ENCODE measurements at regions not wholly inside any gene's neighbourhood (a gene's known extent, or its start where the extent isn't known, plus 50 kb on each side); places are given as distances from the start of the nearest gene placed in this dataset.

GRCh38 chr1:88324899-88325298 lies 359.2 kb upstream of the PKN2 start:
- intact Hi-C loops (cut with DNase I), result no loop called here
- 82 to 83% methylated on average over 3 of the region's 3 CpGs for WGBS, 2 donors
- Histone ChIP-seq H3K27ac (no peak overlapping the region), H3K4me1 (peaks cover 9% of the 10 kb centered on the region), H3K4me3 (no peak overlapping the region), H3K36me3 (replicated peaks in 1 of 2; ENCODE audit: insufficient read depth in 1 of 2, low read depth in 2 of 2) (no peaks in the 10 kb centered on the region), H3K9me3 (no peaks in the 10 kb centered on the region), H3K27me3 (no peaks in the 10 kb centered on the region)
- TF ChIP-seq, protein P1, sequence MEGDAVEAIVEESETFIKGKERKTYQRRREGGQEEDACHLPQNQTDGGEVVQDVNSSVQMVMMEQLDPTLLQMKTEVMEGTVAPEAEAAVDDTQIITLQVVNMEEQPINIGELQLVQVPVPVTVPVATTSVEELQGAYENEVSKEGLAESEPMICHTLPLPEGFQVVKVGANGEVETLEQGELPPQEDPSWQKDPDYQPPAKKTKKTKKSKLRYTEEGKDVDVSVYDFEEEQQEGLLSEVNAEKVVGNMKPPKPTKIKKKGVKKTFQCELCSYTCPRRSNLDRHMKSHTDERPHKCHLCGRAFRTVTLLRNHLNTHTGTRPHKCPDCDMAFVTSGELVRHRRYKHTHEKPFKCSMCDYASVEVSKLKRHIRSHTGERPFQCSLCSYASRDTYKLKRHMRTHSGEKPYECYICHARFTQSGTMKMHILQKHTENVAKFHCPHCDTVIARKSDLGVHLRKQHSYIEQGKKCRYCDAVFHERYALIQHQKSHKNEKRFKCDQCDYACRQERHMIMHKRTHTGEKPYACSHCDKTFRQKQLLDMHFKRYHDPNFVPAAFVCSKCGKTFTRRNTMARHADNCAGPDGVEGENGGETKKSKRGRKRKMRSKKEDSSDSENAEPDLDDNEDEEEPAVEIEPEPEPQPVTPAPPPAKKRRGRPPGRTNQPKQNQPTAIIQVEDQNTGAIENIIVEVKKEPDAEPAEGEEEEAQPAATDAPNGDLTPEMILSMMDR (IDR thresholded peaks at IDR 0.05), result no peak
- no peak for TF ChIP-seq POLR2A (IDR thresholded peaks at IDR 0.05)
- DNase-seq (no peak), ATAC-seq (no peak)

DNA sequence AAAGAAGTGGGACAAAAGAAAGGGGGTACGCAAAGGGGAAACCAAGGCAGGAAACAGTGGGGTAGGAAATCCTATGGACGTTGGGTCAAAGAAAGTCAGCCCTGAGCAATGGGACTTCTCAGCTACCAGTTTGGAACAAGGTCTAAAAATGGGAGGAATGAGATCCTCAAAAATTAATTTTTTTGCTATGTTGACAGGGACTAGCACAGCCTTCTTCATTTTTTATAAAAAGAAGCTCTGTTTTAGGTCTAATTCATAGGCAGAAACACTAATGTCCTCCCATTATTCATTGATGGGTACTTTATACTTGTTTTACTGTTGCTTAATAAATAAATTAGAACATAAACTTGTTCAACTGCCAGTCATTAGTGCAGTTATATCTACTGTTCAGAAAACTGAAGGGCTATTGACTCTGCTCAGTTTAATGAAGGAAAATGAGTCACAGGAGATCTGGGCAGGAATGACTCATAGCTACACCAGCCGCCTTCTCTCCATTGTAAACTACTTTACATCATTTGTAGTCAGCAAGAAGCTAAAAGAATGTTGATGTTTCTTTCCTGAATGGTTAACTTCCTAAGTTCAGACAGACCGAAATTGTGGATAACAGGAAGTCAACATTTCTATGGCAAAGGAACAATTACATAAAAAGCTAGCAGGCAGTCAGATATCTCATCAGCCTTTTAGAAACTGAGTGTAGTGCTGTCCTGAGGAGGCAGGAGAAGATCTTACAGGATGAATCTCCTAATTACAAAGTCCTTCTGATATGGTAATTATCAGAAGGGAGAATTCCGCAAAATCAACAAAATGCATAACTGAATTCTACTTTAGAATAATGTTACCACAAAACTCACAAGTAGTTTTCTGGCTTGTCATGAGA lies 356.4 kb upstream of the PKN2 start:
- TF ChIP-seq POLR2A (IDR thresholded peaks at IDR 0.05), result no peak
- TF ChIP-seq, protein P1 (IDR thresholded peaks at IDR 0.05), result no peak
- intact Hi-C loops (cut with DNase I), result no loop called here
- H3K4me3 ChIP-seq, result no peak overlapping the region
- DNase-seq (peak in 2 of 4 donors; percentile 27 to 37), ATAC-seq (peak; percentile 76)
- H3K9me3 ChIP-seq, result no peaks in the 10 kb centered on the region
- H3K27me3 ChIP-seq, result no peaks in the 10 kb centered on the region
- WGBS, 2 donors, result 70 to 73% methylated on average over 5 of the region's 5 CpGs
- no peaks in the 10 kb centered on the region for H3K36me3 ChIP-seq (replicated peaks in 1 of 2; ENCODE audit: insufficient read depth in 1 of 2, low read depth in 2 of 2)
- no peak overlapping the region for H3K27ac ChIP-seq
- H3K4me1 ChIP-seq, result peaks cover 9% of the 10 kb centered on the region

GRCh38 chr1:88330201-88330600 lies 353.9 kb upstream of the PKN2 start:
- intact Hi-C loops (cut with DNase I), result no loop called here
- Histone ChIP-seq H3K27ac (no peak overlapping the region), H3K36me3 (replicated peaks in 1 of 2; ENCODE audit: insufficient read depth in 1 of 2, low read depth in 2 of 2) (no peaks in the 10 kb centered on the region), H3K4me3 (no peak overlapping the region), H3K27me3 (no peaks in the 10 kb centered on the region), H3K9me3 (no peaks in the 10 kb centered on the region), H3K4me1 (peaks cover 9% of the 10 kb centered on the region)
- ATAC-seq, result no peak
- TF ChIP-seq POLR2A (IDR thresholded peaks at IDR 0.05), result no peak
- TF ChIP-seq, protein P1 (IDR thresholded peaks at IDR 0.05), result no peak
- 57 to 72% methylated on average over 4 of the region's 4 CpGs for WGBS, 2 donors
- no peak for DNase-seq

DNA sequence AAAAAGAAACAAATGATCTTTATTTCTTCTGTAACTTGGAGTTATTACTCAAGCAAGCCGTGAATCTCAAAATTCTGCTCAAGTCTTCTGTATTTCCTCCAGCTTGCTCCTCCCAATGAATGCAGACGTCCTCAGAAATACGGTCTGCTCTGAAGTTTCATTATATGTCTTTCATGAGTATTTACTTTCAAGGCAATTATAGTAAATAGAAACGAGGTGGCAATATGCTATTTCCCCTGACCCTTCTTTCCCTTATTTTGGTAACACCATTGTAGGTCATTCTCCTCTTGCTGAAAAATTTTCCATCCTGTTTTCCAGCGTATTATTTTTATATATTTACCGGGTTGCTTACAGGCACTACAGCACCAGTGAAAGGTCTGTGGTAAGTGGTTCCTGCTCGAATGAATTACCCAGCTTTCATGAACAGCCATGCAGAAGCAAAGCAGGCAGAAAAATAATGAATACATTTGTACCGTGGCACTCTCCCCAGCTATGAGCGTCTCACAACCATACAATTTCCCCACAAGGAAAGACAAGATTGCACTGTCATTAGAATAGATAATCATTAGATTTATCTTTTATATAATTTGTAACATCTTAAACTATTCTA lies 350.9 kb upstream of the PKN2 start:
- Histone ChIP-seq H3K4me1 (no peaks in the 10 kb centered on the region), H3K36me3 (replicated peaks in 1 of 2; ENCODE audit: insufficient read depth in 1 of 2, low read depth in 2 of 2) (no peaks in the 10 kb centered on the region), H3K4me3 (no peak overlapping the region), H3K9me3 (no peaks in the 10 kb centered on the region), H3K27me3 (no peaks in the 10 kb centered on the region), H3K27ac (no peak overlapping the region)
- DNase-seq (no peak), ATAC-seq (no peak)
- WGBS, 2 donors, result 67 to 70% methylated on average over 9 of the region's 9 CpGs
- TF ChIP-seq, protein P1 (IDR thresholded peaks at IDR 0.05), result no peak
- no peak for TF ChIP-seq POLR2A (IDR thresholded peaks at IDR 0.05)
- intact Hi-C loops (cut with DNase I), result no loop called here

All from body of pancreas (tissue), 4 donors.